ENCODE measurements at regions not wholly inside any gene's neighbourhood (a gene's known extent, or its start where the extent isn't known, plus 50 kb on each side); places are given as distances from the start of the nearest gene placed in this dataset.

- H3K36me3 ChIP-seq (ENCODE audit: insufficient read depth, low read length): no peaks in the 10 kb centered on the region
- H3K79me2 ChIP-seq (ENCODE audit: insufficient read depth, low read length): no peaks in the 10 kb centered on the region
- TF ChIP-seq EZH2 (IDR thresholded peaks at IDR 0.05; ENCODE audit: borderline replicate concordance, low read length) (no peak), CTCF (IDR thresholded peaks at IDR 0.05; ENCODE audit: low read length) (no peak)
- H3K27me3 ChIP-seq (ENCODE audit: insufficient read depth, low read length): no peaks in the 10 kb centered on the region
- no peak overlapping the region for H3K9ac ChIP-seq (ENCODE audit: low read length)
- H3F3A ChIP-seq (ENCODE audit: insufficient read depth, low read length): no peaks in the 10 kb centered on the region
- H3K4me1 ChIP-seq (ENCODE audit: insufficient read depth, low read length, severe bottlenecking): no peaks in the 10 kb centered on the region
- H4K20me1 ChIP-seq (ENCODE audit: insufficient read depth, low read length): no peaks in the 10 kb centered on the region
- no peak overlapping the region for H3K4me3 ChIP-seq (ENCODE audit: low read depth, low read length, poor library complexity, severe bottlenecking)
- H2AFZ ChIP-seq (ENCODE audit: low read length): no peak overlapping the region
- no peak overlapping the region for H3K27ac ChIP-seq (ENCODE audit: low read depth, low read length, poor library complexity, severe bottlenecking)
- no peaks in the 10 kb centered on the region for H3K9me2 ChIP-seq (ENCODE audit: low read depth, low read length)
- no peak overlapping the region for H3K4me2 ChIP-seq (ENCODE audit: low read length)
- H3K9me3 ChIP-seq (ENCODE audit: low read length): no peaks in the 10 kb centered on the region
Observed at GRCh38 chr6:48904809-48905208, 558.2 kb downstream of the MMUT start.

GRCh38 chr6:48894469-48894868 is 568.6 kb downstream of the MMUT start:
- Histone ChIP-seq H3K79me2 (ENCODE audit: insufficient read depth, low read length) (no peaks in the 10 kb centered on the region), H3K9ac (ENCODE audit: low read length) (no peak overlapping the region), H2AFZ (ENCODE audit: low read length) (no peak overlapping the region), H3K36me3 (ENCODE audit: insufficient read depth, low read length) (no peaks in the 10 kb centered on the region), H3K27ac (ENCODE audit: low read depth, low read length, poor library complexity, severe bottlenecking) (no peak overlapping the region), H3K27me3 (ENCODE audit: insufficient read depth, low read length) (no peaks in the 10 kb centered on the region), H3K9me3 (ENCODE audit: low read length) (no peaks in the 10 kb centered on the region), H3F3A (ENCODE audit: insufficient read depth, low read length) (no peaks in the 10 kb centered on the region), H3K9me2 (ENCODE audit: low read depth, low read length) (no peaks in the 10 kb centered on the region), H3K4me2 (ENCODE audit: low read length) (no peak overlapping the region), H3K4me3 (ENCODE audit: low read depth, low read length, poor library complexity, severe bottlenecking) (no peak overlapping the region), H3K4me1 (ENCODE audit: insufficient read depth, low read length, severe bottlenecking) (no peaks in the 10 kb centered on the region), H4K20me1 (ENCODE audit: insufficient read depth, low read length) (no peaks in the 10 kb centered on the region)
- TF ChIP-seq CTCF (IDR thresholded peaks at IDR 0.05; ENCODE audit: low read length) (no peak), EZH2 (IDR thresholded peaks at IDR 0.05; ENCODE audit: borderline replicate concordance, low read length) (no peak)

DNA sequence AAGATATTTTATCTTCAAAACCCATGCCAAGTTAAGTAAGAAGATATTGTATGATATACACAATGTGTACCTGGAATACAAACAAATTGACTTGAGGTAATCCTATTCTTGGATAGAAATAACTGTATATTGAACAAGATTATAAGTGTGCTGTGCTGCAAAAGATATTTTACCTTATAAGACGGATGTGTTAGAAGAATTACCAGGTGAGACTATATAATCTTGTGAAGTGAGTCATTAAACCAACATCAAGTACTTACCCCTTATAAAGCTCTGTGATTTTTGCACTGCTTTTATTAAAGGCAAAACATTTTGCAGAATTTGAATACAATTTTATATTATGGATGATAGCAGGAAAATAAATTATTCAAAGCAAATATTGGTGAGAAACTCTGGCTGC is 570.0 kb downstream of the MMUT start:
- Histone ChIP-seq H3K79me2 (ENCODE audit: insufficient read depth, low read length) (no peaks in the 10 kb centered on the region), H3K9me3 (ENCODE audit: low read length) (no peaks in the 10 kb centered on the region), H3K9ac (ENCODE audit: low read length) (no peak overlapping the region), H2AFZ (ENCODE audit: low read length) (no peak overlapping the region), H3K27me3 (ENCODE audit: insufficient read depth, low read length) (no peaks in the 10 kb centered on the region), H3K9me2 (ENCODE audit: low read depth, low read length) (no peaks in the 10 kb centered on the region), H3K4me3 (ENCODE audit: low read depth, low read length, poor library complexity, severe bottlenecking) (no peak overlapping the region), H3K4me2 (ENCODE audit: low read length) (no peak overlapping the region), H3K4me1 (ENCODE audit: insufficient read depth, low read length, severe bottlenecking) (no peaks in the 10 kb centered on the region), H3K27ac (ENCODE audit: low read depth, low read length, poor library complexity, severe bottlenecking) (no peak overlapping the region), H4K20me1 (ENCODE audit: insufficient read depth, low read length) (no peaks in the 10 kb centered on the region), H3F3A (ENCODE audit: insufficient read depth, low read length) (no peaks in the 10 kb centered on the region), H3K36me3 (ENCODE audit: insufficient read depth, low read length) (no peaks in the 10 kb centered on the region)
- TF ChIP-seq EZH2 (IDR thresholded peaks at IDR 0.05; ENCODE audit: borderline replicate concordance, low read length) (no peak), CTCF (IDR thresholded peaks at IDR 0.05; ENCODE audit: low read length) (no peak)

Measured in OCI-LY1 (cell line).